Nephron (organoid): ENCODE measurements at regions not wholly inside any gene's neighbourhood (a gene's known extent, or its start where the extent isn't known, plus 50 kb on each side); places are given as distances from the start of the nearest gene placed in this dataset.
"Not testable (repeated sequence)": the region's sequence is repeated elsewhere in the genome, so short reads cannot be mapped to it uniquely, and the experiment has no call there.

Experiments
- H3K27ac Mint-ChIP-seq, 3 experiments: 2 replicates each; pipeline ENCODE4 v1.8.0; 2020; ENCODE audit warnings: mixed read lengths in 3 of 3, mild to moderate bottlenecking in 2 of 3, moderate library complexity in 1 of 3
- H3K27me3 Mint-ChIP-seq: 2 replicates; pipeline ENCODE4 v1.8.0; 2021; ENCODE audit warnings: low read depth, mild to moderate bottlenecking, moderate library complexity, mixed read lengths
- H3K36me3 Mint-ChIP-seq: 2 replicates; pipeline ENCODE4 v1.8.0; 2020; ENCODE audit warnings: low read depth, mixed read lengths
- H3K4me1 Mint-ChIP-seq: 2 replicates; pipeline ENCODE4 v1.8.0; 2020; ENCODE audit warnings: mixed read lengths
- H3K4me3 Mint-ChIP-seq, 3 experiments: 2 replicates each; pipeline ENCODE4 v1.8.0; 2020; ENCODE audit warnings: mild to moderate bottlenecking in 3 of 3, mixed read lengths in 3 of 3, moderate library complexity in 2 of 3
- H3K9me3 Mint-ChIP-seq: 2 replicates; pipeline ENCODE4 v1.8.0; 2020; ENCODE audit warnings: mixed read lengths
- TF ChIP-seq, protein P1 (sequence below), 3 experiments: fragments of 200-600 bp; sonication (generic); IDR thresholded peaks; one replicate each; pipeline ENCODE4 v1.5.0; 2021; ENCODE audit warnings: antibody characterized with exemption in 3 of 3; ENCODE audit not compliant: unreplicated experiment in 3 of 3

- H3K4me1 Mint-ChIP-seq, result peaks cover 38% of the 10 kb centered on the region
- peaks cover 54% of the 10 kb centered on the region for H3K27me3 Mint-ChIP-seq
- TF ChIP-seq, protein P1, sequence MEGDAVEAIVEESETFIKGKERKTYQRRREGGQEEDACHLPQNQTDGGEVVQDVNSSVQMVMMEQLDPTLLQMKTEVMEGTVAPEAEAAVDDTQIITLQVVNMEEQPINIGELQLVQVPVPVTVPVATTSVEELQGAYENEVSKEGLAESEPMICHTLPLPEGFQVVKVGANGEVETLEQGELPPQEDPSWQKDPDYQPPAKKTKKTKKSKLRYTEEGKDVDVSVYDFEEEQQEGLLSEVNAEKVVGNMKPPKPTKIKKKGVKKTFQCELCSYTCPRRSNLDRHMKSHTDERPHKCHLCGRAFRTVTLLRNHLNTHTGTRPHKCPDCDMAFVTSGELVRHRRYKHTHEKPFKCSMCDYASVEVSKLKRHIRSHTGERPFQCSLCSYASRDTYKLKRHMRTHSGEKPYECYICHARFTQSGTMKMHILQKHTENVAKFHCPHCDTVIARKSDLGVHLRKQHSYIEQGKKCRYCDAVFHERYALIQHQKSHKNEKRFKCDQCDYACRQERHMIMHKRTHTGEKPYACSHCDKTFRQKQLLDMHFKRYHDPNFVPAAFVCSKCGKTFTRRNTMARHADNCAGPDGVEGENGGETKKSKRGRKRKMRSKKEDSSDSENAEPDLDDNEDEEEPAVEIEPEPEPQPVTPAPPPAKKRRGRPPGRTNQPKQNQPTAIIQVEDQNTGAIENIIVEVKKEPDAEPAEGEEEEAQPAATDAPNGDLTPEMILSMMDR (IDR thresholded peaks at IDR 0.05; ENCODE audit: unreplicated experiment in 3 of 3), result no peak
- peak overlapping the region in 1 of 3 experiments; percentile 19 for H3K27ac Mint-ChIP-seq
- H3K9me3 Mint-ChIP-seq, result peaks cover 5% of the 10 kb centered on the region
- no peak overlapping the region for H3K4me3 Mint-ChIP-seq
- peaks cover 4% of the 10 kb centered on the region for H3K36me3 Mint-ChIP-seq
Measured at GRCh38 chr5:4027088-4027734, 431.6 kb downstream of the IRX1 start.

DNA sequence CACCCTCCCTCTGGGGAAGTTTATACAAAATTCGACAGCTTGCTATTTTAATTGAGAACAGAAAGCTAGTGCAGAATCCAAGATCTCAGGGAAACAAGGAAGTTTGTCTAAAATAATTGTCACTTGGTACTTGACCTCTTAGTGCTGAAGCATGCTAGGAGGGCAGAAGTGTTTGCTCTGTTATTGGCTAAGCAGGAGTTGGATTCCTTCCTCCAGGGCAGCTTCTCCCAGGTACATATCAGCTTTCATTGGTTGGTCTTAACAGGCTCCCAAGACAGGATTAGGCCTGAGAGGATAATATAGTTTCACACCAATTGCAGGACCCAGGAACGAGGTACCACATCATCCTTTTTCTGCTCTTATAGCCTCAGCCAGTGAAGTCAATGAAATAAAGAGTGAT is 432.8 kb downstream of the IRX1 start:
- TF ChIP-seq, protein P1 (IDR thresholded peaks at IDR 0.05; ENCODE audit: unreplicated experiment in 3 of 3), result no peak
- Mint-ChIP-seq H3K36me3 (peaks cover 4% of the 10 kb centered on the region), H3K4me1 (peaks cover 28% of the 10 kb centered on the region), H3K9me3 (peaks cover 8% of the 10 kb centered on the region), H3K4me3 (no peak overlapping the region), H3K27ac (no peak overlapping the region), H3K27me3 (peaks cover 46% of the 10 kb centered on the region)

DNA sequence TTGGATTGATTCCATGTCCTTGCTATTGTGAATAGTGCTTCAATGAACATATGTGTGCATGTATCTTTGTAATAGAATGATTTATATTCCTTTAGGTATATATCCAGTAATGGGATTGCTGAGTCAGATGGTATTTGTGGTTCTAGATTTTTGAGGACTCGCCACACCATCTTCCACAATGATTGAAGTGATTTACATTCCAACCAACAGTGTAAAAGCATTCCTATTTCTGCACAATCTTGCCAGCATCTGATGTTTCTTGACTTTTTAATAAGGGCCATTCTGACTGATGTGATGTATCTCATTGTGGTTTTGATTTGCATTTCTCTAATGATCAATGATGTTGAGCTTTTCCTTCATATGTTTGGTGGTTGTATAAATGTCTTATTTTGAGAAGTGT is 437.9 kb downstream of the IRX1 start:
- Mint-ChIP-seq H3K9me3 (peaks cover 13% of the 10 kb centered on the region), H3K27me3 (peaks cover 31% of the 10 kb centered on the region)
- H3K4me1 Mint-ChIP-seq, H3K36me3 Mint-ChIP-seq, H3K27ac Mint-ChIP-seq, H3K4me3 Mint-ChIP-seq: not testable (repeated sequence)

GRCh38 chr5:4036861-4037260 is 441.2 kb downstream of the IRX1 start:
- no peak overlapping the region for H3K27ac Mint-ChIP-seq
- H3K4me1 Mint-ChIP-seq, result no peaks in the 10 kb centered on the region
- TF ChIP-seq, protein P1 (IDR thresholded peaks at IDR 0.05; ENCODE audit: unreplicated experiment in 3 of 3), result no peak

GRCh38 chr5:4038994-4039393 is 443.4 kb downstream of the IRX1 start:
- H3K4me3 Mint-ChIP-seq, result no peak overlapping the region
- peaks cover 14% of the 10 kb centered on the region for H3K27me3 Mint-ChIP-seq
- H3K27ac Mint-ChIP-seq, result no peak overlapping the region
- peaks cover 11% of the 10 kb centered on the region for H3K9me3 Mint-ChIP-seq
- H3K4me1 Mint-ChIP-seq, result no peaks in the 10 kb centered on the region
- no peaks in the 10 kb centered on the region for H3K36me3 Mint-ChIP-seq
- TF ChIP-seq, protein P1 (IDR thresholded peaks at IDR 0.05; ENCODE audit: unreplicated experiment in 3 of 3), result no peak

More at GRCh38 chr5:4036861-4037260, 441.2 kb downstream of the IRX1 start:
- Mint-ChIP-seq H3K27me3 (peaks cover 14% of the 10 kb centered on the region), H3K36me3 (no peaks in the 10 kb centered on the region), H3K4me3 (no peak overlapping the region), H3K9me3 (peaks cover 14% of the 10 kb centered on the region)

DNA sequence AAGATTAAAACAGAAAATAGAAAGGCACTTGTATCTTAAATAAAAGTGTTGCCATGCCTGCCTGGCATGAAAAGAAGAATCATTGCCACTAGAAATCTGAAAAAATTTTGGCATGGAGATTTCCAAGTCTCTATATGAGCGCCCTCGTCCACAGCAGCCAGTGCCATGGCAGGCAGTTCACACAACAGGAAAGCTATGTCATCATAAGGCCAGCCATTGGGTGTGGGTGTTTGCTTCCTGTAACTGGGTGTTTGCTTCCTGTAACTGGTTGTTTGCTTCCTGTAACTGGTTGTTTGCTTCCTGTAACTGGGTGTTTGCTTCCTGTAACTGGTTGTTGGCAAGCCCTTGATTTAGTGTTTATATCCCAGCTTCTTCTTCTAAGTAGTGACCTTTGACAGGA is 446.7 kb downstream of the IRX1 start:
- H3K9me3 Mint-ChIP-seq, result peaks cover 13% of the 10 kb centered on the region

More for the DNA sequence above, 446.7 kb downstream of the IRX1 start:
- no peaks in the 10 kb centered on the region for H3K36me3 Mint-ChIP-seq
- no peak overlapping the region for H3K4me3 Mint-ChIP-seq
- peaks cover 5% of the 10 kb centered on the region for H3K27me3 Mint-ChIP-seq
- H3K27ac Mint-ChIP-seq, result no peak overlapping the region
- no peaks in the 10 kb centered on the region for H3K4me1 Mint-ChIP-seq
- TF ChIP-seq, protein P1 (IDR thresholded peaks at IDR 0.05; ENCODE audit: unreplicated experiment in 3 of 3), result no peak
